ENCODE measurements at regions not wholly inside any gene's neighbourhood (a gene's known extent, or its start where the extent isn't known, plus 50 kb on each side); places are given as distances from the start of the nearest gene placed in this dataset.
A peak's percentile ranks its signal among the peaks of the same experiment; 100 is the strongest.
"Not testable (repeated sequence)": the region's sequence is repeated elsewhere in the genome, so short reads cannot be mapped to it uniquely, and the experiment has no call there.

GRCh38 chr6:152811785-152812184 is 61.2 kb downstream of the VIP start:
- DNase-seq (ENCODE audit: low read depth) = no peak

- no peak for DNase-seq (ENCODE audit: low read depth)
These were observed 64.8 kb downstream of the VIP start for GRCh38 chr6:152815230-152815872.

GRCh38 chr6:152816055-152816454 is 65.5 kb downstream of the VIP start:
- DNase-seq (ENCODE audit: low read depth) = no peak

- no peak for DNase-seq (ENCODE audit: low read depth)
These were observed 70.9 kb downstream of the VIP start for GRCh38 chr6:152821525-152821924.

GRCh38 chr6:152824666-152825065 is 74.1 kb downstream of the VIP start:
- no peak for DNase-seq (ENCODE audit: low read depth)

GRCh38 chr6:152828431-152828830 is 77.8 kb downstream of the VIP start:
- DNase-seq (ENCODE audit: low read depth) = no peak

- DNase-seq (ENCODE audit: low read depth) = not testable (repeated sequence)
These were observed 83.8 kb downstream of the VIP start for GRCh38 chr6:152834366-152834765.

- no peak for DNase-seq (ENCODE audit: low read depth)
These were observed 85.9 kb downstream of the VIP start for GRCh38 chr6:152836523-152836922.

- DNase-seq (ENCODE audit: low read depth) = no peak
These were observed 94.8 kb downstream of the VIP start for GRCh38 chr6:152845421-152845820.

GRCh38 chr6:152846825-152847224 is 96.2 kb downstream of the VIP start:
- DNase-seq (ENCODE audit: low read depth) = no peak

GRCh38 chr6:152848919-152849318 is 98.3 kb downstream of the VIP start:
- no peak for DNase-seq (ENCODE audit: low read depth)

GRCh38 chr6:152854086-152854795 is 103.6 kb downstream of the VIP start:
- no peak for DNase-seq (ENCODE audit: low read depth)

- no peak for DNase-seq (ENCODE audit: low read depth)
These were observed 107.5 kb downstream of the VIP start for GRCh38 chr6:152858141-152858540.

- DNase-seq (ENCODE audit: low read depth) = no peak
These were observed 108.6 kb downstream of the VIP start for GRCh38 chr6:152859225-152859624.

GRCh38 chr6:152863618-152864326 is 113.2 kb downstream of the VIP start:
- DNase-seq (ENCODE audit: low read depth) = peak; percentile 3

- DNase-seq (ENCODE audit: low read depth) = no peak
These were observed 108.6 kb downstream of the FBXO5 start for GRCh38 chr6:152874267-152874666.

GRCh38 chr6:152874846-152875568 is 107.8 kb downstream of the FBXO5 start:
- no peak for DNase-seq (ENCODE audit: low read depth)

- no peak for DNase-seq (ENCODE audit: low read depth)
These were observed 103.2 kb downstream of the FBXO5 start for GRCh38 chr6:152879681-152880080.

- no peak for DNase-seq (ENCODE audit: low read depth)
These were observed 89.7 kb downstream of the FBXO5 start for GRCh38 chr6:152893187-152893586.

GRCh38 chr6:152896923-152897322 is 85.9 kb downstream of the FBXO5 start:
- no peak for DNase-seq (ENCODE audit: low read depth)

- peak; percentile 32 for DNase-seq (ENCODE audit: low read depth)
These were observed 84.9 kb downstream of the FBXO5 start for GRCh38 chr6:152897807-152898399.

- no peak for DNase-seq (ENCODE audit: low read depth)
These were observed 78.2 kb downstream of the FBXO5 start for GRCh38 chr6:152904678-152905077.
